GM12865 (cell line): ENCODE measurements at regions not wholly inside any gene's neighbourhood (a gene's known extent, or its start where the extent isn't known, plus 50 kb on each side); places are given as distances from the start of the nearest gene placed in this dataset.
A peak's percentile ranks its signal among the peaks of the same experiment; 100 is the strongest.

Experiments used
- DNase-seq: peaks from one replicate; pipeline ENCODE4 v3.0.0; 2010; ENCODE audit warnings: low read depth
- H3K4me3 ChIP-seq: 2 replicates; pipeline ENCODE4 v1.5.1; 2011; ENCODE audit warnings: mild to moderate bottlenecking, low read depth, low read length, control low read depth
- CTCF ChIP-seq: IDR thresholded peaks from 2 replicates; pipeline ENCODE4 v1.5.1; 2011; ENCODE audit warnings: low read length, control low read depth, low read depth, inconsistent platforms; ENCODE audit not compliant: insufficient read depth; ENCODE audit errors: missing control alignments

- TF ChIP-seq CTCF: no peak
- DNase-seq: no peak
- H3K4me3 ChIP-seq: no peak overlapping the region
Observed at GRCh38 chr6:14871221-14871620, 374.6 kb upstream of the JARID2 start.

- TF ChIP-seq CTCF: no peak
- DNase-seq: peak; percentile 64
- no peak overlapping the region for H3K4me3 ChIP-seq
Observed at GRCh38 chr6:14873101-14873500, 372.8 kb upstream of the JARID2 start.

- no peak overlapping the region for H3K4me3 ChIP-seq
- no peak for DNase-seq
- no peak for TF ChIP-seq CTCF
Observed at GRCh38 chr6:14873781-14874441, 372.0 kb upstream of the JARID2 start.

- no peak for DNase-seq
- H3K4me3 ChIP-seq: no peak overlapping the region
- TF ChIP-seq CTCF: no peak
Observed at GRCh38 chr6:14874975-14875480, 370.8 kb upstream of the JARID2 start.

- peak; percentile 89 for DNase-seq
- no peak for TF ChIP-seq CTCF
- no peak overlapping the region for H3K4me3 ChIP-seq
Observed at GRCh38 chr6:14875481-14876063, 370.3 kb upstream of the JARID2 start.

GRCh38 chr6:14876778-14877613 is 368.9 kb upstream of the JARID2 start:
- DNase-seq: peak; percentile 91
- TF ChIP-seq CTCF: no peak
- H3K4me3 ChIP-seq: no peak overlapping the region
